ENCODE measurements at regions not wholly inside any gene's neighbourhood (a gene's known extent, or its start where the extent isn't known, plus 50 kb on each side); places are given as distances from the start of the nearest gene placed in this dataset.
A peak's percentile ranks its signal among the peaks of the same experiment; 100 is the strongest.
"Not testable (repeated sequence)": the region's sequence is repeated elsewhere in the genome, so short reads cannot be mapped to it uniquely, and the experiment has no call there.

- no peak for DNase-seq
- no peak overlapping the region for H3K4me3 Mint-ChIP-seq
- no peaks in the 10 kb centered on the region for H3K4me1 Mint-ChIP-seq
- H3K27ac Mint-ChIP-seq: no peak overlapping the region
- POLR2A ChIA-PET: no interaction called here
- H3K9me3 Mint-ChIP-seq: no peaks in the 10 kb centered on the region
- CTCF ChIA-PET: no interaction called here
- no peaks in the 10 kb centered on the region for H3K27me3 Mint-ChIP-seq
- no peaks in the 10 kb centered on the region for H3K36me3 Mint-ChIP-seq (ENCODE audit: low read depth)
These were observed 417.7 kb upstream of the GYPC start for GRCh38 chr2:126238251-126238650.

- ChIA-PET POLR2A (no interaction called here), CTCF (no interaction called here)
- no peaks in the 10 kb centered on the region for H3K36me3 Mint-ChIP-seq (ENCODE audit: low read depth)
- no peak for DNase-seq
- H3K9me3 Mint-ChIP-seq: no peaks in the 10 kb centered on the region
- no peaks in the 10 kb centered on the region for H3K27me3 Mint-ChIP-seq
- no peak overlapping the region for H3K4me3 Mint-ChIP-seq
- no peak overlapping the region for H3K27ac Mint-ChIP-seq
- H3K4me1 Mint-ChIP-seq: no peaks in the 10 kb centered on the region
These were observed 416.5 kb upstream of the GYPC start for GRCh38 chr2:126239320-126239955.

- Mint-ChIP-seq H3K9me3 (no peaks in the 10 kb centered on the region), H3K4me1 (no peaks in the 10 kb centered on the region), H3K27ac (no peak overlapping the region), H3K27me3 (no peaks in the 10 kb centered on the region), H3K36me3 (ENCODE audit: low read depth) (no peaks in the 10 kb centered on the region), H3K4me3 (no peak overlapping the region)
- no peak for DNase-seq
- ChIA-PET CTCF (no interaction called here), POLR2A (no interaction called here)
These were observed 415.0 kb upstream of the GYPC start for GRCh38 chr2:126241001-126241400.

- no peak overlapping the region for H3K27ac Mint-ChIP-seq
- H3K27me3 Mint-ChIP-seq: no peaks in the 10 kb centered on the region
- ChIA-PET POLR2A (no interaction called here), CTCF (no interaction called here)
- H3K4me3 Mint-ChIP-seq: no peak overlapping the region
- H3K9me3 Mint-ChIP-seq: no peaks in the 10 kb centered on the region
- no peaks in the 10 kb centered on the region for H3K36me3 Mint-ChIP-seq (ENCODE audit: low read depth)
- no peak for DNase-seq
- no peaks in the 10 kb centered on the region for H3K4me1 Mint-ChIP-seq
These were observed 414.5 kb upstream of the GYPC start for GRCh38 chr2:126241411-126241810.

GRCh38 chr2:126244937-126245336 is 411.0 kb upstream of the GYPC start:
- Mint-ChIP-seq H3K4me3 (no peak overlapping the region), H3K4me1 (no peaks in the 10 kb centered on the region), H3K27ac (no peak overlapping the region), H3K9me3 (no peaks in the 10 kb centered on the region), H3K36me3 (ENCODE audit: low read depth) (no peaks in the 10 kb centered on the region), H3K27me3 (no peaks in the 10 kb centered on the region)
- peak; percentile 41 for DNase-seq
- ChIA-PET POLR2A (no interaction called here), CTCF (interaction anchor here (0.7 kb wide), 1 partner anchor 43 kb away, joined by 4 read pairs; no protein-coding TSS in a partner anchor)

GRCh38 chr2:126253669-126254068 is 402.3 kb upstream of the GYPC start:
- CTCF ChIA-PET: no interaction called here
- no peak overlapping the region for H3K27ac Mint-ChIP-seq
- H3K4me3 Mint-ChIP-seq: no peak overlapping the region
- no peaks in the 10 kb centered on the region for H3K27me3 Mint-ChIP-seq
- no peaks in the 10 kb centered on the region for H3K4me1 Mint-ChIP-seq
- POLR2A ChIA-PET: no interaction called here
- no peaks in the 10 kb centered on the region for H3K9me3 Mint-ChIP-seq
- no peaks in the 10 kb centered on the region for H3K36me3 Mint-ChIP-seq (ENCODE audit: low read depth)
- no peak for DNase-seq

GRCh38 chr2:126264625-126265024 is 391.3 kb upstream of the GYPC start:
- CTCF ChIA-PET: interaction anchor here (0.7 kb wide), 1 partner anchor 514 kb away, joined by 4 read pairs; no protein-coding TSS in a partner anchor
- H3K27ac Mint-ChIP-seq: no peak overlapping the region
- H3K4me1 Mint-ChIP-seq: no peaks in the 10 kb centered on the region
- no peaks in the 10 kb centered on the region for H3K9me3 Mint-ChIP-seq
- POLR2A ChIA-PET: no interaction called here
- DNase-seq: no peak
- no peaks in the 10 kb centered on the region for H3K36me3 Mint-ChIP-seq (ENCODE audit: low read depth)
- no peaks in the 10 kb centered on the region for H3K27me3 Mint-ChIP-seq
- no peak overlapping the region for H3K4me3 Mint-ChIP-seq

- Mint-ChIP-seq H3K9me3 (no peaks in the 10 kb centered on the region), H3K4me1 (no peaks in the 10 kb centered on the region), H3K4me3 (no peak overlapping the region), H3K27ac (no peak overlapping the region), H3K27me3 (no peaks in the 10 kb centered on the region), H3K36me3 (ENCODE audit: low read depth) (no peaks in the 10 kb centered on the region)
- POLR2A ChIA-PET: no interaction called here
- CTCF ChIA-PET: no interaction called here
- no peak for DNase-seq
These were observed 386.0 kb upstream of the GYPC start for GRCh38 chr2:126269911-126270310.

GRCh38 chr2:126270587-126270986 is 385.4 kb upstream of the GYPC start:
- H3K4me1 Mint-ChIP-seq: no peaks in the 10 kb centered on the region

GRCh38 chr2:126272401-126272800 is 383.6 kb upstream of the GYPC start:
- ChIA-PET CTCF (no interaction called here), POLR2A (no interaction called here)
- Mint-ChIP-seq H3K27ac (no peak overlapping the region), H3K9me3 (no peaks in the 10 kb centered on the region), H3K36me3 (ENCODE audit: low read depth) (no peaks in the 10 kb centered on the region), H3K4me1 (no peaks in the 10 kb centered on the region), H3K4me3 (no peak overlapping the region), H3K27me3 (no peaks in the 10 kb centered on the region)
- DNase-seq: no peak

More at GRCh38 chr2:126270587-126270986, 385.4 kb upstream of the GYPC start:
- Mint-ChIP-seq H3K27ac (no peak overlapping the region), H3K27me3 (no peaks in the 10 kb centered on the region), H3K36me3 (ENCODE audit: low read depth) (no peaks in the 10 kb centered on the region), H3K9me3 (no peaks in the 10 kb centered on the region), H3K4me3 (no peak overlapping the region)
- ChIA-PET POLR2A (no interaction called here), CTCF (no interaction called here)
- no peak for DNase-seq

GRCh38 chr2:126275098-126275497 is 380.9 kb upstream of the GYPC start:
- Mint-ChIP-seq H3K4me3 (no peak overlapping the region), H3K4me1 (no peaks in the 10 kb centered on the region), H3K27me3 (no peaks in the 10 kb centered on the region), H3K36me3 (ENCODE audit: low read depth) (no peaks in the 10 kb centered on the region), H3K27ac (no peak overlapping the region), H3K9me3 (no peaks in the 10 kb centered on the region)
- CTCF ChIA-PET: no interaction called here
- POLR2A ChIA-PET: no interaction called here
- DNase-seq: no peak

- H3K9me3 Mint-ChIP-seq; H3K36me3 Mint-ChIP-seq (ENCODE audit: low read depth); H3K27ac Mint-ChIP-seq; H3K27me3 Mint-ChIP-seq; H3K4me3 Mint-ChIP-seq; CTCF ChIA-PET; DNase-seq; H3K4me1 Mint-ChIP-seq; POLR2A ChIA-PET: not testable (repeated sequence)
These were observed 379.7 kb upstream of the GYPC start for GRCh38 chr2:126276268-126276667.

- Mint-ChIP-seq H3K9me3 (no peaks in the 10 kb centered on the region), H3K27ac (no peak overlapping the region), H3K4me3 (no peak overlapping the region), H3K4me1 (no peaks in the 10 kb centered on the region), H3K36me3 (ENCODE audit: low read depth) (no peaks in the 10 kb centered on the region), H3K27me3 (no peaks in the 10 kb centered on the region)
- POLR2A ChIA-PET: no interaction called here
- no peak for DNase-seq
- CTCF ChIA-PET: no interaction called here
These were observed 367.6 kb upstream of the GYPC start for GRCh38 chr2:126288362-126288761.

- H3K27me3 Mint-ChIP-seq; H3K36me3 Mint-ChIP-seq (ENCODE audit: low read depth); H3K4me1 Mint-ChIP-seq; CTCF ChIA-PET; POLR2A ChIA-PET; H3K27ac Mint-ChIP-seq; DNase-seq; H3K4me3 Mint-ChIP-seq; H3K9me3 Mint-ChIP-seq: not testable (repeated sequence)
These were observed 362.0 kb upstream of the GYPC start for GRCh38 chr2:126293962-126294361.
